ENCODE measurements at regions not wholly inside any gene's neighbourhood (a gene's known extent, or its start where the extent isn't known, plus 50 kb on each side); places are given as distances from the start of the nearest gene placed in this dataset.

GRCh38 chr12:84807249-84807648, 105.3 kb downstream of the SLC6A15 start:
- no peaks in the 10 kb centered on the region for H3K9me3 ChIP-seq (ENCODE audit: control insufficient read depth in 2 of 2, low read length in 2 of 2)

DNA sequence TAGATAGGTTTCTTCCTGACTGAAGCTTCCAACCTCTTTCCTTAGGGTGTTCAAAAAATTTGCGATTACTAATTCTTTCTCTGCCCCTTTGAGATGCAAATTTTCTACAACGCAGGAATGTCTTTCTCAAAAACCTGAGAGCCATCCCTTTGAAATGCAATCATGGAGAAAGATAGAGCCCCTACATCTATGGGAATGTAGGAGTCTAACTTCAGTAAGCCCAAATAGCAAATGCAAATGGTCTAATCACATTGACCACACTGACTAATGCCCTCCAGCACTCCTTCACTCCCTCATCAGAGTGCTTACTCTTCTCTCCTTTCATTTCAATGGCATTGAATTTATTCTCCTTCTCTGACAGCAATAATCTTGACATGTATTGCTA, 107.1 kb downstream of the SLC6A15 start:
- Histone ChIP-seq H3K9me3 (ENCODE audit: control insufficient read depth in 2 of 2, low read length in 2 of 2) (no peaks in the 10 kb centered on the region), H3K27me3 (ENCODE audit: control insufficient read depth in 2 of 2, insufficient read depth in 2 of 2, low read length in 2 of 2) (no peaks in the 10 kb centered on the region), H3K36me3 (ENCODE audit: control insufficient read depth in 2 of 2, insufficient read depth in 2 of 2, low read length in 2 of 2) (no peaks in the 10 kb centered on the region), H3K9ac (ENCODE audit: low read depth in 1 of 2, low read length in 2 of 2) (no peak overlapping the region), H3K27ac (ENCODE audit: low read depth in 2 of 2, low read length in 2 of 2) (no peak overlapping the region), H3K4me1 (ENCODE audit: control insufficient read depth in 2 of 2, insufficient read depth in 2 of 2, low read length in 2 of 2) (no peaks in the 10 kb centered on the region), H3K4me3 (ENCODE audit: low read length in 2 of 2) (no peak overlapping the region)

More at GRCh38 chr12:84807249-84807648, 105.3 kb downstream of the SLC6A15 start:
- Histone ChIP-seq H3K4me1 (ENCODE audit: control insufficient read depth in 2 of 2, insufficient read depth in 2 of 2, low read length in 2 of 2) (no peaks in the 10 kb centered on the region), H3K27ac (ENCODE audit: low read depth in 2 of 2, low read length in 2 of 2) (no peak overlapping the region), H3K4me3 (ENCODE audit: low read length in 2 of 2) (no peak overlapping the region), H3K27me3 (ENCODE audit: control insufficient read depth in 2 of 2, insufficient read depth in 2 of 2, low read length in 2 of 2) (no peaks in the 10 kb centered on the region), H3K36me3 (ENCODE audit: control insufficient read depth in 2 of 2, insufficient read depth in 2 of 2, low read length in 2 of 2) (no peaks in the 10 kb centered on the region), H3K9ac (ENCODE audit: low read depth in 1 of 2, low read length in 2 of 2) (no peak overlapping the region)

GRCh38 chr12:84804691-84805473, 107.7 kb downstream of the SLC6A15 start:
- Histone ChIP-seq H3K9me3 (ENCODE audit: control insufficient read depth in 2 of 2, low read length in 2 of 2) (no peaks in the 10 kb centered on the region), H3K4me1 (ENCODE audit: control insufficient read depth in 2 of 2, insufficient read depth in 2 of 2, low read length in 2 of 2) (no peaks in the 10 kb centered on the region), H3K4me3 (ENCODE audit: low read length in 2 of 2) (no peak overlapping the region), H3K9ac (ENCODE audit: low read depth in 1 of 2, low read length in 2 of 2) (no peak overlapping the region), H3K36me3 (ENCODE audit: control insufficient read depth in 2 of 2, insufficient read depth in 2 of 2, low read length in 2 of 2) (no peaks in the 10 kb centered on the region), H3K27ac (ENCODE audit: low read depth in 2 of 2, low read length in 2 of 2) (no peak overlapping the region), H3K27me3 (ENCODE audit: control insufficient read depth in 2 of 2, insufficient read depth in 2 of 2, low read length in 2 of 2) (no peaks in the 10 kb centered on the region)

DNA sequence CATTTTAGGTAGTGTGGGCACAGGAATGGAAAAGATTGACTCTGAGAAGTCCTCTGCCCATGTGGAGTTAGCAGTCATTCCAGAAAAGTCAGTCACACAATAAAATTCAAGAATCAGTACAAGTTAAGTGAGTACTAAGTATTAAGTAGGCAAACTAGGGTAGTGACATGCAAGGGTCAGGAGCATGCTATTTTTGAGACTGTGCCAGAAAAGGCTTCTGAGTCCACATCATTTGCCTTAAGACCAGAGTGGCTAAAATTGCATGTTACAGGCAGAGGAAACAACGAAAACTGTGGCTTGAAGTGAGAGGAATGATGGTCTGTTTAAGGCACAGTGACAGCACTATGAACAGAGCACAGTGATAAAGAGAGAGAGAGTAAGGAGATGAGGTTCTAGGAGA, 108.9 kb downstream of the SLC6A15 start:
- Histone ChIP-seq H3K4me1 (ENCODE audit: control insufficient read depth in 2 of 2, insufficient read depth in 2 of 2, low read length in 2 of 2) (no peaks in the 10 kb centered on the region), H3K9ac (ENCODE audit: low read depth in 1 of 2, low read length in 2 of 2) (no peak overlapping the region), H3K36me3 (ENCODE audit: control insufficient read depth in 2 of 2, insufficient read depth in 2 of 2, low read length in 2 of 2) (no peaks in the 10 kb centered on the region), H3K27me3 (ENCODE audit: control insufficient read depth in 2 of 2, insufficient read depth in 2 of 2, low read length in 2 of 2) (no peaks in the 10 kb centered on the region), H3K9me3 (ENCODE audit: control insufficient read depth in 2 of 2, low read length in 2 of 2) (no peaks in the 10 kb centered on the region), H3K4me3 (ENCODE audit: low read length in 2 of 2) (no peak overlapping the region), H3K27ac (ENCODE audit: low read depth in 2 of 2, low read length in 2 of 2) (no peak overlapping the region)

GRCh38 chr12:84802161-84802560, 110.4 kb downstream of the SLC6A15 start:
- Histone ChIP-seq H3K4me1 (ENCODE audit: control insufficient read depth in 2 of 2, insufficient read depth in 2 of 2, low read length in 2 of 2) (no peaks in the 10 kb centered on the region), H3K4me3 (ENCODE audit: low read length in 2 of 2) (no peak overlapping the region), H3K36me3 (ENCODE audit: control insufficient read depth in 2 of 2, insufficient read depth in 2 of 2, low read length in 2 of 2) (no peaks in the 10 kb centered on the region), H3K27me3 (ENCODE audit: control insufficient read depth in 2 of 2, insufficient read depth in 2 of 2, low read length in 2 of 2) (no peaks in the 10 kb centered on the region), H3K9ac (ENCODE audit: low read depth in 1 of 2, low read length in 2 of 2) (no peak overlapping the region), H3K27ac (ENCODE audit: low read depth in 2 of 2, low read length in 2 of 2) (no peak overlapping the region), H3K9me3 (ENCODE audit: control insufficient read depth in 2 of 2, low read length in 2 of 2) (no peaks in the 10 kb centered on the region)

DNA sequence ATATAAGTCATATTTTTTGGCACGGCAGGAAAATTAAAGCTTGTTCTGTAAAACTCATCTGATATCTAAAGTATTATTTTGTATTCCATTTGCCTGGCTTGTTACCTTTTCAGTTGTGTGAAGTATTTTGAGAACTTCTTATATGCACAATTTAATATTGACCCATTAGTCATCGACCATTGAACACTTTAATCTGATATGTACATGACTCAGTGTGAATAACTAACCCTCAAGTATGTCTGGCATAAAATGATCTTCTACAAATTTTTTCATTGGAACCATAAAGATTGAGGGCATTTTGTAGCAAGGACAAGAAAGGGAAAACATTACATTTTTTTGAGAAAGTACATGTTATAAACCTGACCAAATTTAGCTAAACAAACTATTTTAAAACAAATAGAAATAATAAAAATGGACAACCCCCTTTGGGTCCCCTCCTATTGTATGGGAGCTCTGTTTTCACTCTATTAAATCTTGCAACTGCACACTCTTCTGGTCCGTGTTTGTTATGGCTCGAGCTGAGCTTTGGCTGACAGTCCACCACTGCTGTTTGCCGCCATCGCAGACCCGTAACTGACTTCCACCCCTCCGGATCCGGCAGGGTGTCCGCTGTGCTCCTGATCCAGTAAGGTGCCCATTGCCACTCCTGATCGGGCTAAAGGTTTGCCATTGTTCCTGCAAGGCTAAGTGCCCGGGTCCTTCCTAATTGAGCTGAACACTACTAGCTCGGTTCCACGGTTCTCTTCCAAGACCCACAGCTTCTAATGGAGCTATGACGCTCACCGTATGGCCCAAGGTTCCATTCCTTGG, 118.8 kb downstream of the SLC6A15 start:
- H3K27ac ChIP-seq (ENCODE audit: low read depth in 2 of 2, low read length in 2 of 2) = no peak overlapping the region
- H3K4me1 ChIP-seq (ENCODE audit: control insufficient read depth in 2 of 2, insufficient read depth in 2 of 2, low read length in 2 of 2) = no peaks in the 10 kb centered on the region
- no peaks in the 10 kb centered on the region for H3K9me3 ChIP-seq (ENCODE audit: control insufficient read depth in 2 of 2, low read length in 2 of 2)
- no peaks in the 10 kb centered on the region for H3K27me3 ChIP-seq (ENCODE audit: control insufficient read depth in 2 of 2, insufficient read depth in 2 of 2, low read length in 2 of 2)
- no peaks in the 10 kb centered on the region for H3K36me3 ChIP-seq (ENCODE audit: control insufficient read depth in 2 of 2, insufficient read depth in 2 of 2, low read length in 2 of 2)
- H3K9ac ChIP-seq (ENCODE audit: low read depth in 1 of 2, low read length in 2 of 2) = no peak overlapping the region
- H3K4me3 ChIP-seq (ENCODE audit: low read length in 2 of 2) = no peak overlapping the region

DNA sequence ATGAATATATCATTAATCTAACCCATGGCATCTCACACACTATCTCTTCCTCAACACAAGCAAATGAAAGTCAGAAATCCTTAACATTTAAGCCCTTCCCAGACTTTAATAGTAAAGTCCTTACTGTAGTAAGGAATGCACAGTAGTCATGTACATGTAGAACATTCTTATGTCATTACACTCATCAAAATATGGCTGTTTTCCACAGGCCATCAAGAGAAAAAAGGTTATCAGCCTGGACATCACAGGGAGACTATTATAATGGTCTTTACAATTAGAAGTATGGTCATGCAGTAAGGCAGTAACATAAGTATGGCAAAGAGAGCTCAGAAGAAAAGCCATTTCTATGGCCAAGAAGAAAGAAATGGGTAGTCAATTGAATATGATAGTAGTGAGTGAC, 121.2 kb downstream of the SLC6A15 start:
- Histone ChIP-seq H3K4me3 (ENCODE audit: low read length in 2 of 2) (no peak overlapping the region), H3K9ac (ENCODE audit: low read depth in 1 of 2, low read length in 2 of 2) (no peak overlapping the region), H3K27me3 (ENCODE audit: control insufficient read depth in 2 of 2, insufficient read depth in 2 of 2, low read length in 2 of 2) (no peaks in the 10 kb centered on the region)

DNA sequence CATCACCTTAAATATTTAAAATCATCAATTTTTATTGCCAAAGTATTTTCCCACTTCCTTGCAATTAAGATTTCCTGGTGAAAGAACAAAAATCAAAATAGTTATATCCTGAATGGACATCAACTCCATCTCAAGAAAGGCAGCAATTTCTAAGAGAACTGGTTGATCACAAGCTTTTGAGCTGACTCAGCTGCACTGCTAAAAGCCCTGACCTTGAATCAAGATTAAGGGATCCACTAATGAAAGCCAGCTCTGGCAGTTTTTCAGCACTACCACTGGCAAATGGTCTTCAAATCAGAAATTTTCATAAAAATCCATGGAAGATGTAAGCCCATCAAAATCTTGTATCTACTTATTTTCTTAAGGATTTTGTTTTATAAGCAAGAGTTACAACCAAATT, 123.4 kb downstream of the SLC6A15 start:
- Histone ChIP-seq H3K4me1 (ENCODE audit: control insufficient read depth in 2 of 2, insufficient read depth in 2 of 2, low read length in 2 of 2) (no peaks in the 10 kb centered on the region), H3K36me3 (ENCODE audit: control insufficient read depth in 2 of 2, insufficient read depth in 2 of 2, low read length in 2 of 2) (no peaks in the 10 kb centered on the region), H3K9ac (ENCODE audit: low read depth in 1 of 2, low read length in 2 of 2) (no peak overlapping the region), H3K4me3 (ENCODE audit: low read length in 2 of 2) (no peak overlapping the region), H3K9me3 (ENCODE audit: control insufficient read depth in 2 of 2, low read length in 2 of 2) (no peaks in the 10 kb centered on the region), H3K27me3 (ENCODE audit: control insufficient read depth in 2 of 2, insufficient read depth in 2 of 2, low read length in 2 of 2) (no peaks in the 10 kb centered on the region), H3K27ac (ENCODE audit: low read depth in 2 of 2, low read length in 2 of 2) (no peak overlapping the region)

More for the DNA sequence above, 121.2 kb downstream of the SLC6A15 start:
- H3K27ac ChIP-seq (ENCODE audit: low read depth in 2 of 2, low read length in 2 of 2) = no peak overlapping the region
- H3K9me3 ChIP-seq (ENCODE audit: control insufficient read depth in 2 of 2, low read length in 2 of 2) = no peaks in the 10 kb centered on the region
- no peaks in the 10 kb centered on the region for H3K36me3 ChIP-seq (ENCODE audit: control insufficient read depth in 2 of 2, insufficient read depth in 2 of 2, low read length in 2 of 2)
- no peaks in the 10 kb centered on the region for H3K4me1 ChIP-seq (ENCODE audit: control insufficient read depth in 2 of 2, insufficient read depth in 2 of 2, low read length in 2 of 2)

- Histone ChIP-seq H3K27ac (ENCODE audit: low read depth in 2 of 2, low read length in 2 of 2) (no peak overlapping the region), H3K36me3 (ENCODE audit: control insufficient read depth in 2 of 2, insufficient read depth in 2 of 2, low read length in 2 of 2) (no peaks in the 10 kb centered on the region), H3K4me1 (ENCODE audit: control insufficient read depth in 2 of 2, insufficient read depth in 2 of 2, low read length in 2 of 2) (no peaks in the 10 kb centered on the region), H3K9ac (ENCODE audit: low read depth in 1 of 2, low read length in 2 of 2) (no peak overlapping the region), H3K9me3 (ENCODE audit: control insufficient read depth in 2 of 2, low read length in 2 of 2) (no peaks in the 10 kb centered on the region), H3K27me3 (ENCODE audit: control insufficient read depth in 2 of 2, insufficient read depth in 2 of 2, low read length in 2 of 2) (no peaks in the 10 kb centered on the region), H3K4me3 (ENCODE audit: low read length in 2 of 2) (no peak overlapping the region)
These were observed 125.3 kb downstream of the SLC6A15 start for GRCh38 chr12:84787253-84787652.

DNA sequence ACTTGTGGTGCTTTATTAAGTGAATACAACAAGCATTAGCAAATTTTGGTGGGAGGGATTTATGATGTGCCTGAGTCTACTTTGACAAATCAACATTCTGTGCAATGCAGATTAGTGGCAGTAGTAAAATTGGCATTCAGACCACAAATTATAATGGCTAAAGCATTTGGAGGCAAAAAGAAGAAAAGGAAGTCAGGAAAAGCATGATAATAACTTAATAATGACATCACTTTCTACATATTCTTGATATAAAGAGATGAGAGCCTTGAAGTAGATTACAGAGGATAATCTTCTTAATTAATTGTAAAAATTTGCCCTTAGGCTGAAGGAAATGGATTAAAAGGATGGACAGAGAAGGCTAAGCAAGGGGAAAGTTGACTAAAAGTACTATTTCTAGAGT, 126.0 kb downstream of the SLC6A15 start:
- Histone ChIP-seq H3K4me3 (ENCODE audit: low read length in 2 of 2) (no peak overlapping the region), H3K27me3 (ENCODE audit: control insufficient read depth in 2 of 2, insufficient read depth in 2 of 2, low read length in 2 of 2) (no peaks in the 10 kb centered on the region), H3K36me3 (ENCODE audit: control insufficient read depth in 2 of 2, insufficient read depth in 2 of 2, low read length in 2 of 2) (no peaks in the 10 kb centered on the region), H3K9ac (ENCODE audit: low read depth in 1 of 2, low read length in 2 of 2) (no peak overlapping the region), H3K27ac (ENCODE audit: low read depth in 2 of 2, low read length in 2 of 2) (no peak overlapping the region), H3K9me3 (ENCODE audit: control insufficient read depth in 2 of 2, low read length in 2 of 2) (no peaks in the 10 kb centered on the region), H3K4me1 (ENCODE audit: control insufficient read depth in 2 of 2, insufficient read depth in 2 of 2, low read length in 2 of 2) (no peaks in the 10 kb centered on the region)
